ENCODE measurements at regions not wholly inside any gene's neighbourhood (a gene's known extent, or its start where the extent isn't known, plus 50 kb on each side); places are given as distances from the start of the nearest gene placed in this dataset.

- Histone ChIP-seq H3K9ac (ENCODE audit: insufficient read depth, low read length, poor library complexity, severe bottlenecking) (no peak overlapping the region), H3K27me3 (ENCODE audit: control insufficient read depth in 2 of 2, insufficient read depth in 2 of 2, low read length in 2 of 2) (no peaks in the 10 kb centered on the region), H3K79me2 (ENCODE audit: insufficient read depth, low read length) (no peaks in the 10 kb centered on the region), H3K4me2 (replicated peaks; ENCODE audit: extremely low read depth, low read length, poor library complexity, severe bottlenecking) (no peak overlapping the region), H2AFZ (ENCODE audit: insufficient read depth, low read depth, low read length, poor library complexity, severe bottlenecking) (no peak overlapping the region), H3K4me1 (ENCODE audit: control insufficient read depth in 1 of 2, insufficient read depth in 2 of 2, low read length in 2 of 2) (no peaks in the 10 kb centered on the region), H4K20me1 (ENCODE audit: insufficient read depth, low read length) (no peaks in the 10 kb centered on the region), H3K27ac (ENCODE audit: low read depth in 1 of 2, low read length in 2 of 2) (no peak overlapping the region), H3K9me3 (replicated peaks in 1 of 2; ENCODE audit: control insufficient read depth in 1 of 2, insufficient read depth in 1 of 2, low read length in 2 of 2) (peaks cover 5 to 12% of the 10 kb centered on the region in 2 donors), H3K4me3 (replicated peaks in 1 of 3; ENCODE audit: low read depth in 2 of 3, low read length in 3 of 3) (no peak overlapping the region), H3K36me3 (replicated peaks in 1 of 2; ENCODE audit: control insufficient read depth in 1 of 2, insufficient read depth in 2 of 2, low read length in 2 of 2) (no peaks in the 10 kb centered on the region)
- Mint-ChIP-seq H3K4me1 (no peaks in the 10 kb centered on the region), H3K4me3 (no peak overlapping the region), H3K36me3 (no peaks in the 10 kb centered on the region), H3K27me3 (ENCODE audit: low read depth in 3 of 3) (peaks cover 0 to 4% (median 0%) of the 10 kb centered on the region in 3 donors), H3K9me3 (peaks cover 2 to 16% (median 6%) of the 10 kb centered on the region in 7 donors), H3K27ac (no peak overlapping the region)
- 100% methylated on average over 2 of the region's 3 CpGs for WGBS (ENCODE audit: insufficient coverage)
- TF ChIP-seq CTCF (IDR thresholded peaks at IDR 0.05): no peak
- no peak for DNase-seq
- intact Hi-C loops (cut with micrococcal nuclease): no loop called here
Observed at GRCh38 chr1:96510911-96511310, 210.7 kb upstream of the PTBP2 start.

DNA sequence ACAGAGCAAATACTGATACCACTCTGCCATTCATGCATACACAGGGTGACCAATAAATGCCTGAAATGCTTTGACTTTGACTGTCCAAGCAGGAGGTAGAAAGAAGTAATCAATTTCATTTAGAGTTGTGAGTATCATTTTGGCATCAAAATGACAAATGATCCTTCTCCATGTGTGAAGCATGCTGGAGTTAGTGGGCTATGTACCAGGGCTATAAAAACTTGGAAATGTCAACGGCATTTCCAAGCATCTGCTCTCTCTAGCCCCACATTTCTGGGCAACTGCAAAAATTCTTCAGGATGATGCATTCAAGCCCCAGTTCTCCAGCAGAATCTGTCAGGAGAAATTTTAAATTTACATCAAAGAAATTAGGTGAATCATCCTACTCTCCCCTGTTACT, 208.4 kb upstream of the PTBP2 start:
- H2AFZ ChIP-seq (ENCODE audit: insufficient read depth, low read depth, low read length, poor library complexity, severe bottlenecking): no peak overlapping the region
- no peak overlapping the region for H3K4me3 ChIP-seq (replicated peaks in 1 of 3; ENCODE audit: low read depth in 2 of 3, low read length in 3 of 3)
- no peak overlapping the region for H3K4me2 ChIP-seq (replicated peaks; ENCODE audit: extremely low read depth, low read length, poor library complexity, severe bottlenecking)
- no peaks in the 10 kb centered on the region for H3K4me1 ChIP-seq (ENCODE audit: control insufficient read depth in 1 of 2, insufficient read depth in 2 of 2, low read length in 2 of 2)
- no peak overlapping the region for H3K9ac ChIP-seq (ENCODE audit: insufficient read depth, low read length, poor library complexity, severe bottlenecking)
- Mint-ChIP-seq H3K27ac (no peak overlapping the region), H3K36me3 (no peaks in the 10 kb centered on the region), H3K9me3 (peaks cover 0 to 12% (median 2%) of the 10 kb centered on the region in 7 donors), H3K27me3 (ENCODE audit: low read depth in 3 of 3) (no peaks in the 10 kb centered on the region), H3K4me3 (no peak overlapping the region), H3K4me1 (no peaks in the 10 kb centered on the region)
- H3K9me3 ChIP-seq (replicated peaks in 1 of 2; ENCODE audit: control insufficient read depth in 1 of 2, insufficient read depth in 1 of 2, low read length in 2 of 2): no peaks in the 10 kb centered on the region
- no peaks in the 10 kb centered on the region for H3K27me3 ChIP-seq (ENCODE audit: control insufficient read depth in 2 of 2, insufficient read depth in 2 of 2, low read length in 2 of 2)
- H3K36me3 ChIP-seq (replicated peaks in 1 of 2; ENCODE audit: control insufficient read depth in 1 of 2, insufficient read depth in 2 of 2, low read length in 2 of 2): no peaks in the 10 kb centered on the region
- intact Hi-C loops (cut with micrococcal nuclease): no loop called here
- 90% methylated on average over 1 of the region's 1 CpG for WGBS (ENCODE audit: insufficient coverage)
- H3K79me2 ChIP-seq (ENCODE audit: insufficient read depth, low read length): no peaks in the 10 kb centered on the region
- no peak for DNase-seq
- no peak overlapping the region for H3K27ac ChIP-seq (ENCODE audit: low read depth in 1 of 2, low read length in 2 of 2)
- H4K20me1 ChIP-seq (ENCODE audit: insufficient read depth, low read length): no peaks in the 10 kb centered on the region
- TF ChIP-seq CTCF (IDR thresholded peaks at IDR 0.05): no peak

All from CD14-positive monocyte (primary cell).